ENCODE measurements at regions not wholly inside any gene's neighbourhood (a gene's known extent, or its start where the extent isn't known, plus 50 kb on each side); places are given as distances from the start of the nearest gene placed in this dataset.
"Not testable (repeated sequence)": the region's sequence is repeated elsewhere in the genome, so short reads cannot be mapped to it uniquely, and the experiment has no call there.

GRCh38 chr14:105927096-105928060 lies 401.0 kb downstream of the TMEM121 start:
- ChIA-PET CTCF (no interaction called here), POLR2A (no interaction called here)
- H3K27ac Mint-ChIP-seq: no peak overlapping the region
- no peaks in the 10 kb centered on the region for H3K36me3 Mint-ChIP-seq (ENCODE audit: low read depth)
- DNase-seq: no peak
- H3K4me1 Mint-ChIP-seq: no peaks in the 10 kb centered on the region
- peaks cover 18% of the 10 kb centered on the region for H3K27me3 Mint-ChIP-seq
- no peaks in the 10 kb centered on the region for H3K9me3 Mint-ChIP-seq
- H3K4me3 Mint-ChIP-seq: no peak overlapping the region

DNA sequence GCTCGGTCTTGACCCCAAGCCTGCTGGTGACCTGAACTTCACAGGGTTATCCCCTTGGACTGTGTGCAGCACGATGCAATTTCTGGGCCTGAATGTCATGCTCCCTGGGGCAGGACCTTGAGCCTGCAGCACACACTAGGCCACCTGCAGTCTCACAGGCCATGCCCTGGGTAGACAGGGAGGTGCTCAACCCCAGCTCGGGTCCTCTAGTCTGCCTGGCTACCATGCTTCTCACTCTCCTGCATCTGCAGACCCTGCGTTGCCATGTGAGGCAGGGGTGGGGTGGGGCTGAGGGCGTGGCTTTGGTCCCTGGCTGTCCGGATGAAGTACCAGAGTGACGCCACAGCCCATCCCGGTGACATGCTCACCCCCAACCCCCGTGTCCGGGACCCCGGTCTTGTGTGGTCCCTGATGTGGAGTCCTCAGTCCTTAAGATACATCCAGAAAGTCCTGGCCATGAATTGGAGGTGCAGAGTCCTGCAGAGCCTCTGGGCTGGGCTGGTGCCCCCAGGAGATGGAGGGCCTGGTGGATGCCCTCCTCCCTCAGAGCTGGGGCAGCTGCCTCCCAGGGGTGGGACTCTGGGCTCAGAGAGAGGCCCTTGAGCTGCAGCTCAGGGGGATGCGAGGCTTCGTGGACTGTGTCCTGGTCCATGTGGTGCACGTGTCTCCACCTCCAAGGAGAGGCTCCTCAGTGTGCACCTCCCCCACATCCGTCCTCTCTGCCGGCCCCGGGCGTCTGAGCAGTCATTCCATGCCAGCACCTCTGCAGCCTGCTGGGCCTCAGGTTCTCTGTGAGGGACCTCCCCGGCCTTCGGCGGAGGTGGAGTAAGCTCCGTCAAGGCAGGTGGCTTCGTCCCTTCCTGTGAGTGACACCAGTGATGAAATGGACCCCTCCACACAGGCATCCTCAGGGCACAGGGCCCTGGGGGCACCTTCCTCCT lies 402.1 kb downstream of the TMEM121 start:
- H3K4me1 Mint-ChIP-seq; H3K9me3 Mint-ChIP-seq; H3K4me3 Mint-ChIP-seq; DNase-seq; POLR2A ChIA-PET; H3K27ac Mint-ChIP-seq; H3K36me3 Mint-ChIP-seq (ENCODE audit: low read depth): not testable (repeated sequence)
- CTCF ChIA-PET: interaction anchor here (0.6 kb wide), 1 partner anchor 252 kb away, joined by 7 read pairs; no protein-coding TSS in a partner anchor
- H3K27me3 Mint-ChIP-seq: peaks cover 25% of the 10 kb centered on the region

DNA sequence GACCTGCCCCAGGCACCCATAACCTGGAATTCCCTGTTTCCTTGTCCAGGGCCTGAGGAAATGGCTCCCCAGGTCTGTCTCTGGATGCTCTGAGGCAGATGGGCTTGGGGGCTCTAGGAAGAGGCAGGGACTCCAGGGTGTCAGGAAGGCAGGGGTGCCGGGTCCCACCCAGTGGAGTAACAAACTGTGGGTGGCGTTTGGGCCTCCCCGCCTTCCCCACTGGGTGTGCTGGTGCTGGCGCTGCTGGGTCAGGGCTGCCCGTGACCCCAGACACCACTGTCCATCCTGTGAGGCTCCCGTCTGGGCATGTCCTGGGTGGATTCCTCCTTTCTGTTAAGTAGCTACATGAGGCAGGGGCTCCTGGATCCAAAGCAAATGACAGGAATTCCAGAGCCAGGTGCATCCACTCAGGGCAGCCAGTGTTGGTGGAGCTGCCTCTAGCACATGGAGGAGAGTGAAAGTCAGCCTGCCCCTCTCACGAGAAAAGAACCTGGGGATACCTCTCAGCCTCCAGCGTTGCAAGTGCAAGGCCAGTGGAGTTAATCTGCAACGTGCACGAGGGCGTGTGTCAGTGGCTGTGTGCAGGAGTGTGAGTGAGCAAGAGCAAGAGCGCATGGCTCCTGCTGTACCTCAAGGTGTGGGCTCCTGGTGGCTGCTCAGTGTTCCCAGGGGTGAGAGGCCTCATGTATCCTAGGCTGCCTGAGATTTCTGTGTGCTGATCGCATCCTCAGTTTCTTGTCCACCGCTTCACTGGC lies 403.1 kb downstream of the TMEM121 start:
- DNase-seq: no peak
- no peaks in the 10 kb centered on the region for H3K36me3 Mint-ChIP-seq (ENCODE audit: low read depth)
- no peak overlapping the region for H3K4me3 Mint-ChIP-seq
- H3K9me3 Mint-ChIP-seq: no peaks in the 10 kb centered on the region
- H3K27me3 Mint-ChIP-seq: peaks cover 33% of the 10 kb centered on the region
- no peaks in the 10 kb centered on the region for H3K4me1 Mint-ChIP-seq
- CTCF ChIA-PET: interaction anchor here (0.6 kb wide), 1 partner anchor 253 kb away, joined by 7 read pairs; no protein-coding TSS in a partner anchor
- H3K27ac Mint-ChIP-seq: no peak overlapping the region
- POLR2A ChIA-PET: no interaction called here

GRCh38 chr14:105930572-105930971 lies 404.2 kb downstream of the TMEM121 start:
- no peaks in the 10 kb centered on the region for H3K4me1 Mint-ChIP-seq
- POLR2A ChIA-PET: no interaction called here
- H3K27me3 Mint-ChIP-seq: peaks cover 44% of the 10 kb centered on the region
- DNase-seq: no peak
- H3K36me3 Mint-ChIP-seq (ENCODE audit: low read depth): no peaks in the 10 kb centered on the region
- CTCF ChIA-PET: no interaction called here
- H3K9me3 Mint-ChIP-seq: peaks cover 4% of the 10 kb centered on the region
- H3K27ac Mint-ChIP-seq: no peak overlapping the region
- no peak overlapping the region for H3K4me3 Mint-ChIP-seq

DNA sequence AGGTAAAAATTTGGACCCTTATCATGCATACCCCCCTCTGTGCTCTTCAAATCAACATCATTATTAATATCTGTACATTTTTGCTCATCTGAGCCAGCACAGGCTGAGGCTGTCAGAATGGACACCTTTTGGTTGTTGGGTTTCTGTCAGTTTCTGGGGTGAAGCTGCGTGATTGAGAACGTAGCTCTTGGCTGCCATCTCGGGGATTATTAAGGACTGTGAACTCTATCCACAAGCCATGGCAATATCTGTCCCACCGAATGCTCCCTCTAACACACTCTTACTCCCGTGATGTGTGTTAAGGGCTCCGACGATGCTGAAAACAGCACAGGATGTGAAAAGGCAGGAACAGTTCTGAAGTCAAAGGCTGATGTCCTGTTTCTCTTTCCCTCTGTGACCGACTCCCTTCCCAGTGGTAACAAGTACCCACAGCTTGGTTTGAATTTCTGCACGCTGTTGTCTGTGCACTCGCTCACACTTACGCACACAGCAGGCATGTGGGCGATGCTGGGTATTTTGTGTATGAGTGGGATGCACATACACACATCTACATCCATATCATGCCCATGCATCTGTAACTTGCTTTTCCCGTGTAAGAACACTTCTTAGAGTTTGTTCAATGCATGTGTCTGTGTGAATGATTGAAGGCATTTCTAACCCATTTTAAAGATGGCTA lies 405.6 kb downstream of the TMEM121 start:
- H3K36me3 Mint-ChIP-seq (ENCODE audit: low read depth): no peaks in the 10 kb centered on the region
- H3K4me1 Mint-ChIP-seq: no peaks in the 10 kb centered on the region
- ChIA-PET CTCF (no interaction called here), POLR2A (no interaction called here)
- H3K27ac Mint-ChIP-seq: no peak overlapping the region
- H3K9me3 Mint-ChIP-seq: peaks cover 4% of the 10 kb centered on the region
- DNase-seq: peak; percentile 28
- H3K4me3 Mint-ChIP-seq: no peak overlapping the region
- peaks cover 50% of the 10 kb centered on the region for H3K27me3 Mint-ChIP-seq

- Mint-ChIP-seq H3K27ac (no peak overlapping the region), H3K4me3 (no peak overlapping the region), H3K36me3 (ENCODE audit: low read depth) (peaks cover 2% of the 10 kb centered on the region), H3K27me3 (peaks cover 53% of the 10 kb centered on the region), H3K9me3 (peaks cover 4% of the 10 kb centered on the region), H3K4me1 (no peaks in the 10 kb centered on the region)
- no peak for DNase-seq
- ChIA-PET CTCF (interaction anchor here (0.6 to 1.0 kb wide), 3 partner anchors 17 to 96 kb away, joined by 3 to 4 read pairs (median 3); no protein-coding TSS in a partner anchor), POLR2A (no interaction called here)
Measured at GRCh38 chr14:105933238-105933637, 406.9 kb downstream of the TMEM121 start.

- POLR2A ChIA-PET: no interaction called here
- peaks cover 8% of the 10 kb centered on the region for H3K4me1 Mint-ChIP-seq
- H3K9me3 Mint-ChIP-seq: peaks cover 19% of the 10 kb centered on the region
- DNase-seq: peak; percentile 7
- H3K27me3 Mint-ChIP-seq: peaks cover 52% of the 10 kb centered on the region
- H3K36me3 Mint-ChIP-seq (ENCODE audit: low read depth): peaks cover 13% of the 10 kb centered on the region
- CTCF ChIA-PET: interaction anchor here (1.1 kb wide), 1 partner anchor 46 kb away, joined by 3 read pairs; no protein-coding TSS in a partner anchor
- H3K4me3 Mint-ChIP-seq: no peak overlapping the region
- H3K27ac Mint-ChIP-seq: no peak overlapping the region
Measured at GRCh38 chr14:105935384-105935783, 409.0 kb downstream of the TMEM121 start.

- Mint-ChIP-seq H3K36me3 (ENCODE audit: low read depth) (peaks cover 13% of the 10 kb centered on the region), H3K9me3 (peaks cover 19% of the 10 kb centered on the region), H3K27ac (no peak overlapping the region), H3K4me3 (no peak overlapping the region), H3K4me1 (peaks cover 12% of the 10 kb centered on the region), H3K27me3 (peaks cover 39% of the 10 kb centered on the region)
- CTCF ChIA-PET: no interaction called here
- POLR2A ChIA-PET: no interaction called here
- peak; percentile 15 for DNase-seq
Measured at GRCh38 chr14:105937253-105938054, 411.1 kb downstream of the TMEM121 start.

DNA sequence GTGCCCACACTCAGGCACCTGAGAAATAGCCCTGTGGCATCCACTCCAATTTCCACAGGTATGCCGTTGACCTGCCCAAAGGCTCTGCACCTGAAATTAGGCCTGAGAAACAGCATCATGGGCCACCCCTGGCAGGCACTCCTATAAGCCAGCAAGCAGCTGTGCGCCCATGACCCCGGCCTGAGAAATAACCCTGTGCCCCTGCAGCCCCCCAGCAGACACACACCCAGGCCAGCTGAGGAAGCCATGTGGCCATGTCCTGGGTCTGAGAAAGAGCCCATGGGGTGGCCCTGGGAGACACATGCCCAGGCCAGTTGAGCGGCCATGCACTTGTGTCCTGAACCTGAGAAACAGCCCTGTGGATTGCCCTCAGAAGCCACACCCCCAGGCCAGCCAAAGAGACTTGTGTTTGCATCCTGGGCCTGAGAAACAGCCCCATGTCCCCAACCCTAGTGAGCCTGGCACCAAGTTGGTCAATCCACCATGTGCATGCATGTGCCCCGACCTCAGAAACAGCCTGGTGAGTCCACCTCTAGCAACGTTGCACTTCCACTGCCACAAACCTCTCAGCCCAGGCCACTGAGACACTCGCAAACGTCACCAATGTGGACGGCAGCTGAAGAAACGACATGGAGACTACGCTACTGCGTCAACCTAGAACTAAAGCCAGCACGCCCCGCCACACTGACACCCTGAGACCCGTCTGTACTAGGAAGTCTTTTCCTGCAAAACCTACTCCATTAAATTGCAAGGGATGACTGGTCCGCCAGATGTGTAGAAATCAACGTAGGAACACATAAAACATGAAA lies 411.9 kb downstream of the TMEM121 start:
- Mint-ChIP-seq H3K27ac (no peak overlapping the region), H3K36me3 (ENCODE audit: low read depth) (peaks cover 13% of the 10 kb centered on the region), H3K4me3 (no peak overlapping the region), H3K27me3 (peaks cover 36% of the 10 kb centered on the region), H3K4me1 (peaks cover 12% of the 10 kb centered on the region), H3K9me3 (peaks cover 19% of the 10 kb centered on the region)
- ChIA-PET CTCF (no interaction called here), POLR2A (no interaction called here)
- no peak for DNase-seq

- DNase-seq: no peak
- H3K4me3 Mint-ChIP-seq: no peak overlapping the region
- H3K27ac Mint-ChIP-seq: no peak overlapping the region
- CTCF ChIA-PET: interaction anchor here (0.7 kb wide), 1 partner anchor 80 kb away, joined by 4 read pairs; no protein-coding TSS in a partner anchor
- H3K9me3 Mint-ChIP-seq: peaks cover 19% of the 10 kb centered on the region
- peaks cover 13% of the 10 kb centered on the region for H3K36me3 Mint-ChIP-seq (ENCODE audit: low read depth)
- H3K4me1 Mint-ChIP-seq: peaks cover 12% of the 10 kb centered on the region
- H3K27me3 Mint-ChIP-seq: peaks cover 29% of the 10 kb centered on the region
- POLR2A ChIA-PET: no interaction called here
Measured at GRCh38 chr14:105938959-105939358, 412.6 kb downstream of the TMEM121 start.
